ENCODE measurements at regions not wholly inside any gene's neighbourhood (a gene's known extent, or its start where the extent isn't known, plus 50 kb on each side); places are given as distances from the start of the nearest gene placed in this dataset.

DNA sequence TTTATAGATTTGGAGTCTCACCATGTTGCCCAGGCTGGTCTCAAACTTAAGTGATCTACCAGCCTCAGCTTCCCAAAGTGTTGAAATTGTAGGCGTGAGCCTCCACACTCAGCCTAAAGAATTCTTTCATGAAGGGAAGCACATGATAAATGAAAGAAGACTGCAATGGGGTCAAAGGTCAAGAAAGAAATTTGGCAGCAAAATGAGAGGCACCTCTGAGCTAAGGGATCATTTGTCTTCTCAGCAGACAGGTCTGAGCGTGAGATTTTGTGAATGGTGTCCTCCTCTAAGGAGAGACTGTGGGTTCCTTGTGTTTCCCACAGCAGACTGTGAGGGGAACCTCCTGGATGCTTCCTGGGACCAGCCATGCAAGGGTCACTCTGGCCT is 57.5 kb upstream of the EGFL6 start:
- no peak for TF ChIP-seq EZH2 (IDR thresholded peaks at IDR 0.05; ENCODE audit: low read length)
- TF ChIP-seq, protein P1, sequence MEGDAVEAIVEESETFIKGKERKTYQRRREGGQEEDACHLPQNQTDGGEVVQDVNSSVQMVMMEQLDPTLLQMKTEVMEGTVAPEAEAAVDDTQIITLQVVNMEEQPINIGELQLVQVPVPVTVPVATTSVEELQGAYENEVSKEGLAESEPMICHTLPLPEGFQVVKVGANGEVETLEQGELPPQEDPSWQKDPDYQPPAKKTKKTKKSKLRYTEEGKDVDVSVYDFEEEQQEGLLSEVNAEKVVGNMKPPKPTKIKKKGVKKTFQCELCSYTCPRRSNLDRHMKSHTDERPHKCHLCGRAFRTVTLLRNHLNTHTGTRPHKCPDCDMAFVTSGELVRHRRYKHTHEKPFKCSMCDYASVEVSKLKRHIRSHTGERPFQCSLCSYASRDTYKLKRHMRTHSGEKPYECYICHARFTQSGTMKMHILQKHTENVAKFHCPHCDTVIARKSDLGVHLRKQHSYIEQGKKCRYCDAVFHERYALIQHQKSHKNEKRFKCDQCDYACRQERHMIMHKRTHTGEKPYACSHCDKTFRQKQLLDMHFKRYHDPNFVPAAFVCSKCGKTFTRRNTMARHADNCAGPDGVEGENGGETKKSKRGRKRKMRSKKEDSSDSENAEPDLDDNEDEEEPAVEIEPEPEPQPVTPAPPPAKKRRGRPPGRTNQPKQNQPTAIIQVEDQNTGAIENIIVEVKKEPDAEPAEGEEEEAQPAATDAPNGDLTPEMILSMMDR (optimal IDR thresholded peaks at IDR 0.05 in 1 of 3, IDR thresholded peaks at IDR 0.05 in 1 of 3, conservative IDR thresholded peaks at IDR 0.05 in 1 of 3; ENCODE audit: extremely low read depth in 1 of 3, insufficient read depth in 2 of 3, low read length in 3 of 3), result no peak

Measured in keratinocyte (primary cell).